H1 (cell line): ENCODE measurements at regions not wholly inside any gene's neighbourhood (a gene's known extent, or its start where the extent isn't known, plus 50 kb on each side); places are given as distances from the start of the nearest gene placed in this dataset.

Experiments used
- CHD2 ChIP-seq: IDR thresholded peaks from 2 replicates; pipeline ENCODE4 v1.6.1; 2012; ENCODE audit warnings: low read length, improper control_type of control experiment
- CTCF ChIP-seq, 3 experiments: IDR thresholded peaks; 1 replicate in 2 of 3; 2 replicates in 1 of 3; pipeline versions ENCODE4 v1.5.1 to v1.6.1; 2011; ENCODE audit warnings: low read length in 3 of 3, mild to moderate bottlenecking in 3 of 3, inconsistent platforms in 2 of 3, low read depth in 1 of 3, moderate library complexity in 1 of 3; ENCODE audit not compliant: insufficient read depth in 1 of 3; ENCODE audit errors: control extremely low read depth in 1 of 3
- E2F6 ChIP-seq: IDR thresholded peaks from 2 replicates; pipeline ENCODE4 v1.6.1; 2012; ENCODE audit warnings: inconsistent platforms
- EZH2 ChIP-seq: fragments of 200-600 bp; sonication (generic); IDR thresholded peaks from 2 replicates; pipeline ENCODE4 v1.7.1; 2012; ENCODE audit warnings: low read depth, mild to moderate bottlenecking, moderate library complexity, low read length, inconsistent platforms; ENCODE audit not compliant: severe bottlenecking
- POLR2A ChIP-seq, 2 experiments: IDR thresholded peaks; 1 replicate in 1 of 2; 2 replicates in 1 of 2; pipeline ENCODE4 v1.6.1; 2011; ENCODE audit warnings: low read depth in 2 of 2, low read length in 2 of 2, mild to moderate bottlenecking in 2 of 2; ENCODE audit errors: control extremely low read depth in 1 of 2
- POLR2AphosphoS5 ChIP-seq: IDR thresholded peaks from 2 replicates; pipeline ENCODE4 v1.6.1; 2011; ENCODE audit warnings: low read depth, low read length
- SP1 ChIP-seq: IDR thresholded peaks from 2 replicates; pipeline ENCODE4 v1.6.1; 2011; ENCODE audit warnings: low read depth, low read length
- SUZ12 ChIP-seq: fragments of 200-600 bp; sonication (generic); IDR thresholded peaks from 2 replicates; pipeline ENCODE4 v1.6.1; 2012; ENCODE audit warnings: mild to moderate bottlenecking, inconsistent platforms, low read length, moderate library complexity, mixed read lengths
- TBP ChIP-seq: IDR thresholded peaks from 2 replicates; pipeline ENCODE4 v1.6.1; 2011; ENCODE audit warnings: low read depth, low read length, improper control_type of control experiment
- YY1 ChIP-seq: IDR thresholded peaks from 2 replicates; pipeline ENCODE4 v1.6.1; 2011; ENCODE audit warnings: low read depth, mild to moderate bottlenecking, low read length
- ZNF274 ChIP-seq: IDR thresholded peaks from 2 replicates; pipeline ENCODE4 v1.7.0; 2012; ENCODE audit warnings: low read length, borderline replicate concordance; ENCODE audit errors: extremely low read depth

- TF ChIP-seq SP1 (no peak), CTCF (IDR thresholded peaks at IDR 0.05; ENCODE audit: control extremely low read depth in 1 of 3, insufficient read depth in 1 of 3, low read depth in 1 of 3, low read length in 3 of 3) (no peak), YY1 (no peak), ZNF274 (no peak), POLR2A (IDR thresholded peaks at IDR 0.05; ENCODE audit: control extremely low read depth in 1 of 2, low read depth in 2 of 2, low read length in 2 of 2) (no peak), TBP (no peak), E2F6 (no peak), CHD2 (no peak), EZH2 (no peak), POLR2AphosphoS5 (no peak), SUZ12 (no peak)
Measured at GRCh38 chr4:55017406-55017805, 108.0 kb downstream of the KDR start.
